ENCODE measurements at regions not wholly inside any gene's neighbourhood (a gene's known extent, or its start where the extent isn't known, plus 50 kb on each side); places are given as distances from the start of the nearest gene placed in this dataset.
"Not testable (repeated sequence)": the region's sequence is repeated elsewhere in the genome, so short reads cannot be mapped to it uniquely, and the experiment has no call there.

DNA sequence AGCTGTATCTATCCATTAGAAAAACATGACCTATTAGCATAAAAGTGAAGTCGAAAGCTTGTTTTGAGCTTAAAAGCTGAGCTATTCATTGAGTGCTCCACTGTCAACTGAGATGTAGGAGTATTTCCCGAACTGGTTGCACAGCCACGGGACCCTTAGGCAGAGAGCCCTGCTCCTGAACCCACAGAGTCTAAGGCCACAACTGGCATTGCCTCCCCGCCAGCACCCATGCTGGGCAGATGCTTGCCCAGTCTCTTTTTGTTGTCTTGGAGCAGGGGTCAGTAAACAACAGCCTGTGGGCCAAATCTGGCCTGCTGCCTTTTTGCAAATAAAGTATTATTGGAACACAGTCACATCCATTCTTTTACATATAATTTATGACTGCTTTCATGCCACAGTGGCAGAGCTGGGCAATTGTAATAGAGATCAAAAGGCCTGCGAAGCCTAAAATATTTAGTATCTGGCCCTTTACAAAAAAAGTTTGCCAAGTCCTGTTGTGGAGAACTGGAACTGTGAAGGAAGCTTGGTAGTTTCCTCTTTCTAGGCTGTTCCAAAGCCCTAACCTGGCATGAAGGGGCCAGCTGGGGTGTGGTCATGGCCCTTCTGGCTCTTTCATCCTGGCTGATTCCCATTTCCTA lies 58.4 kb upstream of the WAPL start:
- FAIRE-seq (no peak), DNase-seq (ENCODE audit: extremely low spot score, insufficient read length, low read depth) (no peak)

DNA sequence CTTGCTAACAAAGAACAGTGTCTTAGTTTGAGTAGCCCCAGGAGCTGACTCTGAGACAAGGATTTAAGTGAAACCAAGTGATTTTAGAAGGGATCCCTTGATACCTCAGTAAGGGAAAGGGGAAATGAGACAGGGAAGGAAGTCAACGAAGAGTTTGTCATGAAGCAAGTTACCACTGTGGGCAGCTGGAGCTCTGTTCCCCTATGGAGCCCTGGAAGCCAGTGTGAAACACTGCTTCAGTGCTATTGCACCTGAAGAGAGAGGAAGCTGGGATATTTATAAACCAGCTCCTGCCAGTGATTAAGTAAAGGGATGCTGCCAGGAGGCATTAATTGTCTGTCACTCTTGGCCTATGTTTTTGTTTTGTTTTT lies 58.9 kb upstream of the WAPL start:
- FAIRE-seq (no peak), DNase-seq (ENCODE audit: extremely low spot score, insufficient read length, low read depth) (no peak)

DNA sequence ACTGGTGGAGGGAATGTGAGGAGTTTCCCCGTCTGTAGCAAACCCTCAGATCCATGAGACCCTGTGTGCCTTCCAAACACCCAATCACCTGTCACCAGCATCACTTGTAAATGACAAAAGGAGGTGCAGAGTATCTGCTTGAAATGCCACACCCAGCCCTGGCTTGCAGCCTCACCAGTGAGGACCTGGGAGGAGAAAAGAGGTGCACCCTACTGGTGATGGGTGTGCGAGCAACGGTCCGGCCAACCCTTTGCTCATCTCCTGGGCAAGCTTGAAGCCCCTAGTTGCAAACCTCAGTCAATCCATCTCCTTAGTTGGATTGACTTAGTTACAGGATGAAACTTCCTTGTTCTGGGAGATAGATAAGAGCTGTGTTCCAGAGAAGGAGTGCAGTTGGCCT lies 62.4 kb upstream of the WAPL start:
- peak; percentile 17 for DNase-seq (ENCODE audit: extremely low spot score, insufficient read length, low read depth)

DNA sequence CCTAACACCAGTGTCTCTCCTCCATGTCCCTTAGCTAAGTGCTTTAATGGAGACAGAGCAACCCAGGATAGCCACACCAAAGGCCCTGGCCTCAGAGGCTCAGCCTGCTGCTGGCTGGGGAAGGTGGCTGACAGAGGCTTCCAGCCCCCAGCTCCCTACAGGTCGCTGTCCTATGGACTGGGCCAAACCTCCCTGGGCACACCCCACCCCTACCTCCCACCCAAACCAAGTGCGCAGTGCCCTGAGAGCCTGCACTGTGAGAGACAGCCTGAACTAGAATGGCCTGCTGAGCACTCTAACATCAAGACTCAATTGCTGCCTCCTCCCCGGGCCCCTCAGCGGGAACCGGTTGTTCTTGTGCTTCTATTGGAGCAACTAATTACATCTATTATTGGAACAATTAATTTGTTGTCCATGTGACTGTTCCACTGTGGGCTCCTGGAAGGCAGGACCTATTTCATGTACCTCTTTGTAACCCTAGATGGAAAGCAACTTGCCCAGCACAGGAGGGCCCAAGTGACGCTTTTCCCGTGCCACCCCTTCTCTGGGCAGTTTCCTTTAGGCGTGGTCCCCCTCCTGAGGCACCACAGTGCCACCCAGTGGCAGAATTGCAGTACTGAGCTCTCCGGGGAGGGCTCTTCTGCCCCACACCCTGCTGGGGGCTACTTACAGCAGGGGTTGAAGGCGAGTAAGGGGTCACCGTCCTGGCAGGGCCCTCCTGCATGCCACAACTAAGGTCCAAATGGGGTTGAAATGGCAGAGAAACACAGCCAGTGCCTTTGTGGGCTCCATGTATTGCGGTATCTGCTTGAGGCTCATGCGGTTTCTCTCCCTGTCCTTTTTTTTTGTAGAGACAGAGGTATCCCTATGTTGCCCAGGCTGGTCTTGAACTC lies 63.7 kb upstream of the WAPL start:
- DNase-seq (ENCODE audit: extremely low spot score, insufficient read length, low read depth) (peak; percentile 77), FAIRE-seq (peak; percentile 86)

More for the DNA sequence above, 62.4 kb upstream of the WAPL start:
- peak; percentile 9 for FAIRE-seq

DNA sequence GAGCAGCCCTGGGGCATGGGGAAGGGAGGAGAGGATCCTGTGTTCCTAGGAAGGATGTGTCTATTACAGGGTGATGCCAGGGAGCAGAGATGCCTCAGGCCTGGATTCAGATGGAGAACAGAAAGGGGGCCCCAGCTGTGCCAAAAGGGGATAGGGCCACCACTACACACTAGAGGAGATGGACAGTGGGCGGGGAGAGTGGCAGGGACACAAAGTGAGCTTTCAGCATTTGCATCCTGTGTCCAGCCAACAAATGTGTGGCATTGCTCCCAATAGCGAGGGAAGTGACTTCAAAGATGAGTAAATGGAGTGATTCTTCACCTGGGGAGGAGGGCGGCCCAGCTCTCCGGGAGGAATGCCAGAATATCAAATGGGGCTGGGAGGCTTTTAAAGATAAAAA lies 64.9 kb upstream of the WAPL start:
- no peak for DNase-seq (ENCODE audit: extremely low spot score, insufficient read length, low read depth)
- no peak for FAIRE-seq

DNA sequence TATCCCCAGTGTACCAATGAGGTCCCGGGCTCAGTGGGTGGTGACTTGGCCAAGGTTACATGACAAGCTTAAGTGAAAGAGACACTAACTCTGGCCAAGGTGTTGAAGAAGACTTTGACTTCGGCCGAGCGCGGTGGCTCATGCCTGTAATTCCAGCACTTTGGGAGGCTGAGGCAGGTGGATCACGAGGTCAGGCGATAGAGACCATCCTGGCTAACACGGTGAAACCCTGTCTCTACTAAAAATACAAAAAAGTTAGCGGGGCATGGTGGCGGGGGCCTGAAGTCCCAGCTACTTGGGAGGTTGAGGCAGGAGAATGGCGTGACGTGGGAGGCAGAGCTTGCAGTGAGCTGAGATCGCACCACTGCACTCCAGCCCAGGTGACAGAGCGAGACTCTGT lies 65.6 kb upstream of the OPN4 start:
- FAIRE-seq: not testable (repeated sequence)

DNA sequence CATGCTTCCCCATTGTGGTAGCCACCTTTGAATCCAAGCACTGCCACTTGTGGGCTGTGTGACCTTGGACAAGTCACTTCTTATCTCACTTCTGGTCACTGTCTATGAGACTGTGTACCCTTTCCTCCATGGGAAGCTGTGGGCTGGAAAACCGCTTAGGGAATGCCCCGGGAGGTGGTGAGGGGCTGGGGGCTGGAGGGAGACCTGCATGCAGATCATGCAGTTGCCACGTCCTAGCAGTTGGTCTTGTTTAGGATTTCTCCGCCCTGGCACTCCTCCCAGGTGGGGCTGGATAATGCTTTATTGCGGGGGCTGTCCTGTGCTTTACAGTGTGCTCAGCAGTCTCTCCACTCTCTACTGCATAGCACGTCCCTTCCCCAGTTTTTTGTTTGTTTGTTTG lies 62.9 kb upstream of the OPN4 start:
- DNase-seq (ENCODE audit: extremely low spot score, insufficient read length, low read depth) (no peak), FAIRE-seq (no peak)

More for the DNA sequence above, 65.6 kb upstream of the OPN4 start:
- DNase-seq (ENCODE audit: extremely low spot score, insufficient read length, low read depth): not testable (repeated sequence)

DNA sequence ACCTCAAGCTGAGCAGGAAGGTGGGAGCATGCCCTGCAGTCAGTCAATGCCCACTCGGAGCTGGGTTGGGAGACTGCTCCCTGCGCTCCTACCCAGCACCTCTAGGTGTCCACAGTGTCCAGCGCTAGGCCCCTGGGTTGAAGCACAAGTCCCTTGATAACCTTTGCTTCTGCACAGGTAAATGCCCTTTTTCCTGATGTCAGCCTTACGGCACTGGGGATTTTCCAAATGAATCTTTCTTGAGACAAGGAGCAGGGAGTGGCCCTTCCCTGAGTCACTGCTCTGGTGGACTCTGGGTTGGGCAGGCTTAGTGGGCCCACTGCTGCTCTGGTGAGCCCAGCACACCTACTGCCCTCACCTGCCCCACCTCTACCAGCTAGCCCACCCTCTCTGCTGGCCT lies 61.9 kb upstream of the OPN4 start:
- FAIRE-seq: no peak
- no peak for DNase-seq (ENCODE audit: extremely low spot score, insufficient read length, low read depth)

DNA sequence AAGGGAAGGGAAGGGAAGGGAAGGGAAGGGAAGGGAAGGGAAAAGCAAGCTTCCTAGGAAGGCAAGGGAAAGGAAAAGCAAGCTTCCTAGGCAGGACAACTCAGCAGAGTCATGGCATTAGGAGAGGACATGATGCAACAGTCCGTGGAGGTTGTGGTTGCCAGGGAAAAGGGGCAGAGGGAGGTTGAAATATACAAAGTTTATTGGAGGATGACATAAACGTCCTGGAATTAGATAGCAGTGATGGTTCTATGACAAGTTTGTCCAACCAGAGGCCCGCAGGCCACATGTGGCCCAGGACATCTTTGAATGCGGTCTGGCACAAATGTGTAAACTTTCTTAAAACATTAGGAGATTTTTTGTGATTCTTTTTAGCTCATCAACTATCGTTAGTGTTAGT lies 59.8 kb upstream of the OPN4 start:
- DNase-seq (ENCODE audit: extremely low spot score, insufficient read length, low read depth) (no peak), FAIRE-seq (no peak)

DNA sequence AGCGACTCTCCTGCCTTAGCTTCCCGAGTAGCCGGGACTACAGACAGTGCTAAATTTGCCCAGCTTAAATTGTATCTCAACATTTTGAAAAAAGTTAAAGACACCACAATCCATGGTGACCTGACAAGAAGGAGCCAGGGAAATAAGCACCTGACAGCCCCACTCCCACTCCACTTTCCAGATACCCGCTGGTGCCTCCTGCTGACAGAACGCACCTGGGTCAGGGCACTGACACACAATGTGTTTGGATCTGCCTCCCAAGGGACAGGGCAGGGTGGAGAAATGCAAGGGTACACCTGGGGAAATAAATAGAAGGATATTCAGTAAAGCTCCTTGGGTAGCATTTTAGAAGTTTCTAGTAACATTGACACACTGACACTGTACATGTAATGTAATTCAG lies 58.9 kb upstream of the OPN4 start:
- no peak for FAIRE-seq
- DNase-seq (ENCODE audit: extremely low spot score, insufficient read length, low read depth): no peak

DNA sequence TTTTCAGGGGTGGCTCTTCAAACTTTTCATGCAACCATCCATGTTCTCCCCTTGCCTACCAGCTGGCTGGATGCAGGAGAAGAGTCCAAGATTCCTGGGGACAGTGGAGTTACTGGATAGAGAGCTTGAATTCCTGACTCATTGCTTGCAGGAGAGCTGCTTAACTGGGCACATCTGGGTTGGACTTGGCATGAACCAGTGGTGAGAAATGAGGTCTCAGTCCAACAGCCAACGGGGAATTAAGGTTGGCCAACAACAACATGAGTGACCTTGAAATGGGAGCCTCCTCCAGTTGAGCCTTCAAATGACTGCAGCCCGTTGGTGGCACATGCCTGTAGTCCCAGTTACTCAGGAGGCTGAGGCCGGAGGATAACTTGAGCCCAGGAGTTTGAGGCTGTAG lies 58.1 kb upstream of the OPN4 start:
- DNase-seq (ENCODE audit: extremely low spot score, insufficient read length, low read depth) (no peak), FAIRE-seq (no peak)

DNA sequence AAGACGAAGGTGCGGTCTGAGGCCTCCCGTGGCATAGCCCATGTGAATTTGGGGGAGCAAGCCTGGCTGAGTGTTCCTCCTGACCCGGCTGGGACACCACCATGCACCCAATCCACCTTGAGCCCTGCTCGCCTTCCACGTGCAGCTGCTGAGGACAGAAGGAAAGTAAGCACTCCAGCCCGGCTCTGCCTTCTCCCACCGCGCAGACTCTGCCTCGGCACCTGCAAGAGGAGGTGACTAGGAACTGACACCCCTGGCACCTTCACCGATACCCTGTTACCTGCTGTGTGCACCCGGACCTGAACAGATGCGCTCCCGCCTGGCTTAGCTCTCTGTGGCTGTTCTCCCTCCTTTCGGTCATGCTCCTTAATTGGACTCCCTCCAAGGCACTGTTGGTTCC lies 57.0 kb upstream of the OPN4 start:
- FAIRE-seq: no peak
- DNase-seq (ENCODE audit: extremely low spot score, insufficient read length, low read depth): no peak

DNA sequence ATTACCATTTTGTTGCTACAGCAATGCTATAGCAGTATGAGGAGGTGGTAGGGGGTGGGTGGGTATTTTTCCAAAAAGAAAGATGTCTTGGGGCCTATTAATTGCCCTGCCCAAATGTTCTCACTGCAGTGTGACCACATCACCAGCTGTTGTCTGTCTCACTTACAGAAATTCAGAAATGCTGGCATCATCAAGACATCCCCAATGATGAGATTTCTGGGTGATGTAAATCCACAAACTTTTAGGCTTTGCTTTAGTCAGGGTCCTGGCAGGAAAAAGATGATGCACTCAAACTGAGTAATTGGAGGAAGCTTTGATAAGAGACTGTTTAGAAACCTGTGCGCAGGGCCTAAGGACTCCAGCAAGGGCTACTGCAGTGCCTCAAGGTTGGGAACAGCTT lies 56.2 kb upstream of the OPN4 start:
- FAIRE-seq (no peak), DNase-seq (ENCODE audit: extremely low spot score, insufficient read length, low read depth) (no peak)

DNA sequence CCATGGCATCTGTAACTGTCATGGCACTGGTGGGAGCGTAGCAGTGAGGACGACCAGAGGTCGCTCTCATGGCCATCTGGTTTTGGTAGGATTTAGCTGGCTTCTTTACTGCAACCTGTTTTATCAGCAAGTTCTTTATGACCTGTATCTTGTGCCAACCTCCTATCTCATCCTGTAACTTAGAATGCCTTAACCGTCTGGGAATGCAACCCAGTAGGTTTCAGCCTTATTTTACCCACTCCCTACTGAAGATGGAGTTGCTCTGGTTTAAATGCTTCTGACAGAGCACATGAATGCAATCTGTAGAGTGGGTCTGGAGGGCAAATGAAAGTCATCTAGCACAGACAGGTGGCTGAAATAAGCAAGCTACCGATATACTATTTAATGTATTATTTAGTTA lies 55.3 kb upstream of the OPN4 start:
- DNase-seq (ENCODE audit: extremely low spot score, insufficient read length, low read depth) (no peak), FAIRE-seq (no peak)

DNA sequence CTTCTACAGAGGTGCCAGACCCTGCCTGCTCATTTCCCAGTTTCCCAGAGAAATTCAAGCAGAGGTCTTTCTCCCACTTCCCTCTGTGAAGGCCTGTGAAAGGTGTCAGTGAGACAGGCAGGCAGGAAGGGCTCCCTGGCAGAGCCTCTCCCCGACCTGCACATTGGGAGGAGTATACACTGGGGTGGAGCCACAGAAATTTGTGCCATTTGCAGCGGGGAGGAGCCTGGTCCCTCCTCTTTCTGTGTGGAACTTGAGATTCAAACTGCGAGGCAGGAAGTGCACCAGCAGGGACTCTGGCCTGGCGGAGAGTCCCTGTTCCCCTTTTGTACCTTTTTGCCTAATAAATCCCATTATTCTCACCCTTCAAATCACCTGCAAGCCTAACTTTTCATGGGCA lies 54.6 kb upstream of the OPN4 start:
- DNase-seq (ENCODE audit: extremely low spot score, insufficient read length, low read depth): no peak
- peak; percentile 85 for FAIRE-seq

DNA sequence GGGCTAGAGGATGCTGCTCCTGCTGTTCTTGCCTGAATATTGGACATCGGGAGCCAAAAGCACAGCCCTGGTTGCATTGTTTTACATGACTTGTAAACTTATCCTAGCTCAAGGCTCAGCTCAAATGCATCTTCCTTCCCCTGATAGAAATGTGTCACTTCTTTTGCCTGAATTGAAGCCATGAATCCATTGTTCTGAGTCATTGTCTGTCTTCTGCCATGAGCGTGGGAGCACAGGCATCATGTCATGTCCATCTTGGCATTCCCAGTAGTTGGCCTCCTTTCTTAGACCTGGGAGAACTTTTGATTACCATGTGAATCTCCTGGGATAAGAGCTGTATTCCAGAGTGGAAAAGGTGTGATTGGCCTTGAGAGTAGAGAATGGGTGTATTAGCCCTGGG lies 54.1 kb upstream of the OPN4 start:
- no peak for DNase-seq (ENCODE audit: extremely low spot score, insufficient read length, low read depth)

DNA sequence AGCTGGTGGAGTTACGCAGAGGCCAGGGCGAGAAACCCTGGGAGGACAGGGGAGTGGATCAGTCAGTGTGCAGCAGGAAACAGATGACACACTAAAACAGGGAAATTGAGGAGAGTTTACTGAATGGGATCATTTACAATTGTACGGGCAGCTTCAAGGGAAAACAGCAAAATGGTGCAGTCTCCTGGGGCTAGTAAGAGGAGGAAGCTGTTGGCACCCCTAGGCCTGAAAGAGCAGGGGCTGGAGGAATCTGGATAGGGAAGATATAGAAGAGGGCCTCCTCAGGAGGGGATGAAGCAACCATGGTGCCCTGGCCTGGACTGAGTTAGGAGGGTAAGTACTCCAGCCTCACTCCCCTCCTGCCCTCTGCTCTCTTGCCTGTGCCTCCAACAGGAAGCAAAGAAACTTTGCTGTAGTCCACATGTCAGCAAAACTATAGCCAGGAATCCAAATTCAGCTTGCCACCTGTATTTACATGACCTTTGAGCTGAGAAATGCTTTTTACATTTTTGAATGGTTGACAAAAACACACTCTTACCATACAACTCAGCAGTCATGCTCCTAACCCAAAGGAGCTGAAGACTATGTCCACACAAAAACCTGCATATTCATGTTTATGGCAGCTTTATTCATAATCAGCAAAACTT lies 52.3 kb upstream of the OPN4 start:
- FAIRE-seq: no peak

More for the DNA sequence above, 54.1 kb upstream of the OPN4 start:
- no peak for FAIRE-seq

DNA sequence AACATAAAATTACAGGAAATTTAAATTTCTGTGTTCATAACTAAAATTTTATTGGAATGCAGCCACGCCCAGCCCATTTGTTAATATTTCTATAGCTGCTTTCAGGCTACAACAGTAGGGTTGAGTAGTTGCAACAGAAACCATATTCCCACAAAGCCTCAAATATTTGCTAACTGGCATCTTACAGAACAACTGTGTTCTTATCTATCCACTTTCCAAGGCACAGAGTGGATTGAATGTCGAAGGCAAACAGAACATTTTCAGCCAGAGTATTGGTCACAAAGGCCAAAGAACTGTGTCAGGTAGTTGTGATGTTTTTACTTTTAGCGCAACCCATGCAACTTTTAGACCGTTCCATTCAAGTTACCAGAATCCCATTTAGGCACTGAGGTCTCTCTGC lies 51.1 kb upstream of the OPN4 start:
- DNase-seq (ENCODE audit: extremely low spot score, insufficient read length, low read depth) (no peak), FAIRE-seq (no peak)

More for the DNA sequence above, 52.3 kb upstream of the OPN4 start:
- no peak for DNase-seq (ENCODE audit: extremely low spot score, insufficient read length, low read depth)
